HG02981 (cell line): ENCODE measurements at regions not wholly inside any gene's neighbourhood (a gene's known extent, or its start where the extent isn't known, plus 50 kb on each side); places are given as distances from the start of the nearest gene placed in this dataset.
"Not testable (repeated sequence)": the region's sequence is repeated elsewhere in the genome, so short reads cannot be mapped to it uniquely, and the experiment has no call there.

Source experiments
- ATAC-seq: cut with Tn5 transposase; IDR thresholded peaks from one replicate; pipeline ENCODE4 v1.9.1; 2021; ENCODE audit warnings: mild to moderate bottlenecking, moderate library complexity; ENCODE audit not compliant: unreplicated experiment

DNA sequence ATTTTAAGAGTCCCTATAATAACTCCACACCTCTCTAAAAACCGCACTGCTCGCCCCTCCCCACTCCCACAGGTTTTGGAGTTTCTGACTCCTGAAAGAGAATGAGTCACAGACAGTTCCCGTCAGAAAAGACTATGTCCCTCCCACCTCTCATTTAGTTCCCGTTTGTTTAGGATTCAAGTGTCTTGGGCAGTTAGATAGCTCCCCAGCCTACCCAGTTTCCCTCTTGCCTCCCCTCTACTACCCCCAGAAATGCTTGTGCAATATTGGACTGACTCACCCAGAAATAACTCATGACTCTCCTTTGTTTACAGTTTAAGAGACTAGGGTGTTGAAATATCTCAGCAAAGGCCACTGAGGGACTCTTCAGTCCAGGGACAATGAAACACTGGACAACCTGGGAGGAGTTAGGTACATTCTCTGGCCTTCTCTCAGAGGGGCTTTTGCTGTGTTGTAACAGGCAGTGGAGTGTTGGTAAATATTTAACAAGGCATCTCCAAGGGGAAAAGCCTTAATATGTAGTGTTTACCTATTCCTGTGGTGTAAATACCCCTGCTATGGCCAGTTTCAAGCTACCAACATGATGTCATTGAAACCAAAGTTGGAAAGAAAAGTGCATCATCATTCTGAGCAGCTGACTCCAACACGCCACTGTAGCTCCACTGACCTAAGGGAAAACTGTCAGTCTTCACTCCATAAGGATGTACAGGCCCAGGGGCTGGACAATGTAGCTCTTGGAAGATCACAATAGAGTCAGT, 96.1 kb upstream of the CHD2 start:
- ATAC-seq = peak; percentile 35

DNA sequence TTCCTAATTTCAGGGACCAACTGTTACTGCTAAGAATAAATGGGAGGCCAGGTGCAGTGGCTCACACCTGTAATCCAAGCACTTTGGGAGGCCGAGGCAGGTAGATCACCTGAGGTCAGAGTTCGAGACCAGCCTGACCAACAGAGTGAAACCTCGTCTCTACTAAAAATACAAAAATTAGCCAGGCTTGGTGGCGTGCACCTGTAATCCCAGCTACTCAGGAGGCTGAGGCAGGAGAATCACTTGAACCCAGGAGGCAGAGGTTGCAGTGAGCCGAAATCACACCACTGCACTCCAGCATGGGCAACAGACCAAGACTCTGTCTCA, 95.6 kb upstream of the CHD2 start:
- not testable (repeated sequence) for ATAC-seq

DNA sequence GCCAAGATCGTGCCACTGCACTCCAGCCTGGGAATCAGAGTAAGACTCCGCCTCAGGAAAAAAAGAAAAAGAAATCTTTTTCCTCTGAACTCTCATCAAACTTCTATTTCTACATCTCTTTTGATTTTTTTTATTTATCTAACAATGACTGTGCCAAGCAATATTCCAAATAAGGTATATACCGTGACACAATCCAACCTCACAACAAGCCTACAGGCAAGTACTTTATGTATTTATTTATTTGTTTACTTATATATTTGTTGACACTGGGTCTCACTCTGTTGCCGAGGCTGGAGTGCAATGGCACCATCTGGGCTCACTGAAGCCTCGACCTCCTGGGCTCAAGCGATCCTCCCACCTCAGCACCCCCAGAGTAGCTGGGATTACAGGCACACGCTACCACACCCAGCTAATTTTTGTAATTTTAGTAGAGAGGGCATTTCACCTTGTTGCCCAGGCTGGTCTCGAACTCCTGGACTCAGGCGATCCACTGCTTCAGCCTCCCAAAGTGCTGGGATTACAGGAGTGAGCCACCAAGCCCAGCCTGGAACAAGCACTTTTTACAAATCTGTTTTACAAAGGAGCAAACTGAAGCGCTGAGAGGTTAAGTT, 94.9 kb upstream of the CHD2 start:
- ATAC-seq = no peak

DNA sequence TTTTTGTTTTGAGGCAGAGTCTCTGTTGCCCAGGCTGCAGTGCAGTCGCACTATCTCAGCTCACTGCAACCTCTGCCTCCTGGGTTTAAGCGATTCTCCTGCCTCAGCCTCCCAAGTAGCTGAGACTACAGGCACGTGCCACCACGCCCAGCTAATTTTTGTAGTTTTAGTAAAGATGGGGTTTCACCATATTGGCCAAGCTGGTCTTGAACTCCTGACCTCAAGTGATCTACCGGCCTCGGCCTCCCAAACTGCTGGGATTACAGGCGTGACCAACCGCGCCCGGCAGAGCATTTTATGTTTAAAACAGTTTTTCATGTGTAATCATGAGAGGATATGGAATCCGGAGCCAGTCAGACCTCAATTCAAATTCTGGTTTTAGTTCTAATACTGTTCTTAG, 94.0 kb upstream of the CHD2 start:
- ATAC-seq = not testable (repeated sequence)

DNA sequence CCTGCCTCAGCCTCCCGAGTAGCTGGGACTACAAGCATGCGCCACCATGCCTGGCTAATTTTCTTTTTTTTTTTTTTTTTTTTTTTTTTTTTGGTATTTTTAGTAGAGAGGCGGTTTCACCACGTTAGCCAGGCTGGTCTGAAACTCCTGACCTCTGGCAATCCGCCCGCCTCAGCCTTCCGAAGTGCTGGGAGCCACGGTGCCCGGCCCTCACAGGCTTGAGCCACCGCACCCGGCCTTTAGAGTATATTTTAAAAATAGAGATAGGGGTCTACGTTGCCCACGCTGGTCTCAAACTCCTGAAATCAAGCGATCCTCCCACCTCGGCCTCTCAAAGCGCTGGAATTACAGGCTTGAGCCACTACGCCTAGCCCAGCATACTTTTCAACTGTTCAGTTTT, 93.4 kb upstream of the CHD2 start:
- no peak for ATAC-seq

DNA sequence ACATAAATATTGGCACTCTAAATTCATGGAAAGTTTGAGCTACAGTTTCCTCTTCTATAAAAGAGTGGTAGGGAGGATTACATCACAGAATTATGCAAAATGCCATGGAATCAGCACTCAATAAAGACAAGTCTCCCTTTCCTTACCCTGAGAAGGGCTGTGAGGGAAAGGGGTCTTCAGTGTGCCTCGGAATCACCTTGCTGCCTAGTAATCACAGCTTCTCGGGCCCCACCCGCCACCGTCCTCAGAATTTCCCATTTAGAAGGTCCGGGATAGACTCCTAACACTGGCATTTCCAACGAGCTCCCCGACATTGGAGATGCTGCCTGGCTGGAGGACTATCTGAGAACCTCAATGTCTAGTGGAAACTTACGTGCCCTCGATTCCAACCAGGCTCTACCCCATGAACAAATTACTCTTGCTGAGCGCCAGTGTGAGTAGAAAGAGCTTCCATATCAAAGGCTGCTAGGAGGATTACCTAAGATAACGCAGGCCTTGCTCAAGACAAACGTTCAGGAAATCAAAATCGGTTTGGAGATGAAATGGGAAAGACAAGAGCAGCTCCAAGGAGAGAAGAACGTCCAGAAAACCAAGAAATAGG, 92.1 kb upstream of the CHD2 start:
- no peak for ATAC-seq

DNA sequence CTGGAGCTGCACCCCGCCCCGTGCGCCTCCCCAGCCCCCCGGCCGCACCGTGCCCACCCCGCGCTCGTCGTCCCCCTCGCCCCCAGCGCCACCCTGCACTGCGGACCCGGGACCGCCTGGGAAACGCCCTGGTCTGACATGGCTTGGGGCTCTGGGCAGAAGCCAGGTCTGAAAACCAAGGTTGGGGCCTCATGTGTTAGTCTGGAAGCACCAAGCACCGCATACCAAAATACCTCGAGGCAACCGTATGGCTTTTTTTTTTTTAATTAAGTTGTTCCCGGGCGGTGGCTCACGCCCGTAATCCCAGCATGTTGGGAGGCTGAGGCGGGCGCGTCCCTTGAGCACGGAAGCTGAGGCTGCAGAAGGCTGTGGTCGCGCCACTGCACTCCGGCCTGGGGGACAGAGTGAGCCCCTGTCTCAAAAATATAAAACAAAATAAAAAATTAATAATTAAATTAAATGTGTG, 91.5 kb upstream of the CHD2 start:
- ATAC-seq = peak; percentile 17

DNA sequence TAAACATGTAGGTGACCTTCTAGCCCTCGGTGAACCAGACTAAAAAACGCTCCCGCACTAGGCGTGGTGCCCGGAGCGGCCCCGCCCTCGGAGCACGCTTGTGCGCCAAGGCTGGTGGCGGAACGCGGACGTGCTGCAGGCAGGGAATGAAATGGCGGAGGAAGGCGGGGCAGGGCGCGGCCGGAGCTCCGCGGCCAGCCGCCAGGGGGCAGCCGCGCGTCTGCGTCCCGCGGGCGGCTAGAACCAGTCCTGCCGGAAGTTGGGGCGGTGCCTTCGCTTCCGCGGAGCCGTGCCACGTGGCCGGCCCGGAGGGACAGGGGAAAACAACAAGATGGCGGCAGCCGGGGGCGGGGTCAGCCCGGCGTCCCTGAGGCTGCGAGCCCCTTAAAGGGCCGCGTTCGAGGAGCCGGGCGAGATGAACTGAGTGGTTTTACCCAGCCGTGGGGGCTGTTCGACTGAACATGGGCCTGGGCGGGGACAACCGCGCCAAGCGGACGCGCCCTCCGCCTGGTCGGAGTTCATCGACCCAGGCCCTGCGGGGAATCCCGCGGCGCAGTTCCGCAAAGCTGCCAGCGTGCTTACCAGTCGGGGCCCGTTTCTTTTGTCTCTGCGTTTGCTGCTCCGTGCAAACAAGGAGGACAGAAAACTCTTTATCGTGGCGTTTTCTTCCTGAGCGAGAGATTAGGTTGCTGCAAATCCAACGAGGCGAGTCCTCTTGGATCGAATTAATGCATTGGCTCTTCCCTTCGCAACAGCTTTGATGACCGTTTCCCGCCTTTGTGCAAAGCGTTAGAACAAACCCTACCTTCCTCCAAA, 90.9 kb upstream of the CHD2 start:
- ATAC-seq = peak; percentile 79

DNA sequence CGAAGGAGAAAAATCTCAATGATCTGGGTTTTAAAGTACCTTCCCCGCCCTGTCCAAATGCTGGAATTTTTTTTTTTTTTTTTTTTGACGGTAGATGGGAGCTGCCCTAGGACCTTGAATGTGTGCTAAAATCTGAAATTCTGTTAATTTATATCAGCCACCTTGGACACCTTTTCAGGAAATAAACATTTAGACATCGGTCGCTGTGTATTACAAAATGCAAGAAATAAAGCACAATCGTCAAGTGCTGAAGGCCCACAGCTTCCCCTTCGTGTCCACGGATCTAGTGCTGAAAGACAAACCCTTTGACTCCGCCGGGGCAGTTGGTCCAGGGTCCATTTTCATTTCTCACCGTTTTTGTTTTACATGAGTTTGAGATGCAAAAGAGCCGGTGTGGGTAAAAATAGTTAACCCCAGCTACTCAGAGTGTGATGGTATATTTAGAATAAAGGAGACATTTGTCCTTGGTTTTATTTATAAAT, 90.2 kb upstream of the CHD2 start:
- no peak for ATAC-seq

DNA sequence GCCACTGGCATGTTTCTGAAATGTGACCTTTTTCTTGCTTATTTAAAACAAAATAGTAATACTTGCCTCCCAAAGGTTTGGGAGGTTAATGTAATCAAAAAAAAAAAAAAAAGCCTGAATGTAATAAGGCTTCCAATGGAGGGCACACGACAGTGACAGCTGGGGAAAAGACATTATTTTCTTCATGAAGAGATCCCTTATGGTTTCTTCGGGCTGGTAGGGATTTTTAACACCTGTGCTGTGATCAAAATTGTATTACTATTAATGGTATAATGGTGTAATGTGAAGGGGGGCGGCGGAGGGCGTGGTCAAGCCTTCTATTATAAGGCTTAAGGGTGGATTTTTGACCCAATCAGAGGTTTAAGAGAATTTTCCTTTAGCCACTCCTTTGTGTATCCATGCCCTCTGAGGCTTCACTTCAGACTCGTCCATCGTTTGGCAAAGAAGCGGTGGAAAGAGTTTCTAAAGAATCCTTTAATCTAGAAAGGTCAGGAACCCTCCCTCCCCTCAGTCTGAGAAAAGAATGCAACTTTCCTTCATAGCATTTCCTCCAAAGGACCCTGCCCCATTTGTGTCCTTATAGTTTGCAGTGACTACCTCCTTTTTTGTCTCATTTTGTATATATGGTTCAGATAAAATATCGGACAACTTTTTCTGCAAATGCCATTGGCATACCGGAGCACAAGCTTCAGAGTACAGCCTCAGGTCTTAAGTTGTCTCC, 89.5 kb upstream of the CHD2 start:
- ATAC-seq = no peak

DNA sequence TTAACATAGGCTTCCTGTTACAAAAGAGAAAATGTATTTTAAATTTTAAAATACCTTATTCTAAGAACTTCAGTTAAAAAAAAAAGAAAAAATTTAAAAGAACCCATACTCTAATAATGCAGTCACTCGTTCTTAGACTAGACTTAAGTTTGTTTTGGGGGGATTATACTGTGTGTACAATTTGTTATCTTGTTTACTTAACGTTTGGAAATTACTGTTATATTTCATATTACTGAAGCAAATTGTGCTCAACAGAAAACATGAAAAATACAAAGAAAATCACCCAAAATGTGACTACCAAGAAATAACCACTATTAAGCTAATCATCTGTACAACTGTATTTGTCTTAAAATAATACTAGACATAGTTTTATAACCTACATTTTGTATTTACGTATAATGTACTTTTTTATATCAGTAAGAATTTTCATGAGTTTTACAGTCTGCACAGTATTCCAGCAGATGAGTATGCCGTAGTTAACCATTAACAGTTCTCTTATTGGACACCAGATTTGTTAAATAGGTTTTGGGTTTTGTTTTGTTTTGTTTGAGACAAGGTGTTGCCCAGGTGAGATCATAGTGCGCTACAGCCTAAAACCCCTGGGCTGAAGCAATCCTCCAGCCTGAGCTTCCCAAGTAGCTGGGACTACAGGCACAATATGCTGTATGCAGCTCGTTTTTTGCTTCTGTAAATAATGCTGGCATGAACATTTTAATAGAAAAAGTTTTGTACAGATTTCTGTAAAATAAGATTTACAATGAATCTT, 88.8 kb upstream of the CHD2 start:
- ATAC-seq = no peak

DNA sequence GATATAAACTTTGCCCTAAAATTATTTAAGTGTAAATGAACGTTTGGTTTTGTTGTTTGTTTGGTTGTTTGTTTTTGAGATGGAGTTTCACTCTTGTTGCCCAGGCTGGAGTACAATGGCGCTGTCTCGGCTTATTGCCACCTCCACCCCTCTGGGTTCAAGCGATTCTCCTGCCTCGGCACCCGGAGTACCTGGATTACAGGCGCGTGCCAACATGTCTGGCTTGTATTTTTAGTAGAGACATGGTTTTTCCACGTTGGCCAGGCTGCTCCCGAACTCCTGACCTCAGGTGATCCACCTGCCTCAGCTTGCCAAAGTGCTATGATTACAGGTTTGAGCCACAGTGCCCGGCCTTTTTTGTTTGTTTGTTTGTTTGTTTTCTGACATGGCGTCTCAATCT, 87.9 kb upstream of the CHD2 start:
- ATAC-seq = no peak

DNA sequence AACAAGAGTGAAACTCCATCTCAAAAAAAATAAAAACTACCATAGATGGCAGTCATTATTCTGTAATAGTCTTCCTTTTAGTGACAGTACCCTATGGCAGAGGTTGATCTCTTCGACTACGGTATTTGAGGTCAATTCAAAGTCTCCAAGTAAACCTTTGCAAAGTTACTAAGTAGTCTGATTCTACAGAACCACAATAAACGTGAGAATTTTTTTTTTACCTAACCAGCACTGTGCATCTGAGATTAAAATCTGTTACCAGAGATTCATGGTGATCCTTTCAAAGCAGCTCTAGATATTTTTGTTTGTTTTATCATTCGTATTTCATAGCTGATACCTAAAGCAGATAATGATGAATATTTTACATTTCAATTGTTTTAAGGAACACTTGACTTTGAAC, 86.6 kb upstream of the CHD2 start:
- ATAC-seq = no peak

DNA sequence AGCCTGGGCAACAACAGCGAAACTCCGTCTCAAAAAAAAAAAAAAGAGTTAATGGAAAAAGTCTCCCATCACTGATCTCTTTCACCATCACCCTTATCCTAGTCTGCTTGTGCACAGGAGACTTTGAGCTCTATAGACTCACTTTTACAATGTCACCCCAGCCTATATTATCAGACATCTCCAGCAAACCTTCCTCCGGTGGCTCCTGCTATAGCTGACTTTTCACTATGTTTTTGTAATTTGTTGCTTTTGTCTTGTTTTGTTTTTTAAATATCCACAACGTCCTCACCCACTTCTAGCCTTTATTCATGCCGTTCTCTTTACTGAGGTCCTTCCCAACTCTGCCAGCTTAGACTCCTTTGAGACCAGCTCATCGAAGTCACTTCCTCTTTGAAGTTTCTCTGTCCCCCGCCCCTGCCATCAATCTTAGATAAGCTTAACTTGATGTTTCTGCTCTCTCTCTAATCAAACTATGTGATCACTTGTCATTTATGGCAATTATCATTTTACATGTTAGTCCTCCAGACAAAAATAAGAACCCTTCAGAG, 82.7 kb upstream of the CHD2 start:
- ATAC-seq = no peak

DNA sequence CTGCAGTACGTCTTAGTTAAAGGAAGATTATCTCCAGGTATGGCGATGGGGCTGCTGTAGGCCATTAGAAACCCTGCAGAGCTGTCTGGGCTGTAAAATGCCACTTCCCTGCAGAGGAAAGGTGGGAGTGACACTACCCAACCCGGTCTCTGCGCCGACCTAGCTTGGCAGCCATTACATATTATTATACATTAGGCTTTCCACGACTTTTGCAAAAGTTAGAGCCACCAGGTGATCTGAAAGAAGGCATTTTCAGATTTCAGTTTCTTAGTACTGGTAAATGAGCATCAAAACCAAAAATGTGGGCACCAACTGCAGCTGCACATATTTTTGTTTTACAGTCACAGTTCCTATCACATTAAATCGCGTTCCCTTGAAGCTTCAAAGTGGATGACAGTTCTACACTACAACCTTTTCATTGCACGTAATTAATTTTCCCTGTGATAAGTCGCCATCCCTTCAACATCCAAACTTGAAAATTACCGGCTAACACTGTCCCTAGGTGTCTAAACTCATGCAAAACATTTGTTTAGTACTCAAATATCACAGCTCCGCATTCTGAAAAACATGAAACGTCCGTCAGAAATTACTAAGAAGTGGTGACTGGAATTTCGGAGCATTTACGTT, 81.4 kb upstream of the CHD2 start:
- no peak for ATAC-seq

DNA sequence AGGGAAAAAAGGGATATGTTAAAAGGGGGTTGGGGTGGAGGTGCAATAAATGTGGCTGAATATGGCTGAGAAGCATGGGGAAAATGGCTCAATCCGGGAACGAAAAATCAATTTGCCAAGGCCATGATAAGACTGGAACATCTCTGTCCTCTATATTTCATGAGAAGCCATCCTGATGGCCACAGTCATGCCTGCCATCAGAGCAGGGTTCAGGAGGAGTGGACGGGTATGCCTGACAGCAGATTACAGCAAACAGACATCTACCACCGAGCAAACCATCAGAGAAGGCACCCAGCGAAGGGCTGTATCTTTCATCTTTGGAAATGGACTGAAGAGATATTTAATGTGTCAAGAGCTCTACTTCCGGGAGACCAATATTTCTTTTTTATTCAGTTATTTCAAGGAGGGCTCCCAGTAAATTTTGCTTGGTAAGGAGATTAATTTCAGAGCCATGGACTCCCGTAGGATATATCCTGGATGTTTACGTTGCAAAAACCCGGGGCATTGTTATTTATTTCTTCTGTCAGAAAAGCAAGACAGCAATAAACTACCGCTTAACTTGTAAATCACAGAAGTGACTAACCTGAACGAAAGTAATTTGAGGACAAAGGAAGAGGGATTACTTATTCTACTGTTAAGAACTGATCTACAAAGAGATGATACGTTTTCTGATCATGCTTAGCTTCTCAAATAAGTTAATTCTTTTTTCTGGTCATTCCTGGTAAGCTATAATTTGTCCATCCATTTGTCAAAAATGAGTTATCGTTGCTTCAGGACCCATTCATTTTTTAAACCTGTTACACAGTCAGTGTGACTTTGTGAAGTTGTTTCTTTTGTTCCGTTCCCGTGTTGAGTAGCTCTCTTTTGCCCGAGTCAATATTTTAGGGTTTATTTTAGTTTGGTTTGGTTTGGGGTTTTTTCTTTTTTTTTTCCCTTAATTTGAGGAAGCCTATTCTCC, 80.6 kb upstream of the CHD2 start:
- ATAC-seq = no peak

DNA sequence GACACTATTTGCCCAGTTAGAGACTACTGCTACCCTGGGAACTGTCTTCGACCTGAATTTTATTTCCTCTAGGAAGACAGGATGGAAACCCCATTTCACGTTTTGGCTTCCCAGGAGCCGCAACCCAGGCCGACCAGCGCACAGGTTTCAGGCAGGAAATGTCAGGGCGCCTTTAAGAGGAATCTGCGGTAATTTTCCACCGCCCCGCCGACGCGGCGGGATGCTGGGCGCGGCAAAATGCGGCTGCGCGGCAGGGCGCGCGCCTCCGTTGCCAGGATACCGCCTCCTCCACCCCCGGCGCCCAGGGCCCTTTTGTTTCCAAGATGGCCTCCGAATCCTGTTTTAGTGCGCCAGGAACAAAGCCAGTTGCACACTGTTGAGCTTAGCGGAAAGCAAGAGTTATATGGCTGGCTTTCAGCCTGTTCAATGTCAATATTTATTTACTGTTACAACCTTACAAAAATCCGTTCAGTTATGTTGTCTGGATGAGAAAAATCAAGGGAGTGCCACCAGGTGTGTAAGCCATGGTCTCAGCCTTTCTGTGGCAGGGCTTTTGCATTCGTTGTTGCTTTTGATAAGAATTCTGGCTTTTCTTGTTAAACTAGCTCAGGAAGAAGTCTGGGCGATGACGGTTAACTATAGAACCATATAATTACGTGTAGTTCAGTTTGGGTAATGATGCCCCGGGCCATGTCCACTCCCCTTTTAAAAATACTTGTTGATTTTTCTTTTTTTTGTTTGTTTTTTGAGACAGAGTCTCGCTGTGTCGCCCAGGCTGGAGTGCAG, 79.7 kb upstream of the CHD2 start:
- ATAC-seq = peak; percentile 85
